GM12892 (cell line): ENCODE measurements at regions not wholly inside any gene's neighbourhood (a gene's known extent, or its start where the extent isn't known, plus 50 kb on each side); places are given as distances from the start of the nearest gene placed in this dataset.

Experiments used
- POLR2A ChIP-seq: IDR thresholded peaks from 2 replicates; pipeline ENCODE4 v1.6.1; 2011; ENCODE audit warnings: low read depth, low read length, control low read depth
- POLR2AphosphoS5 ChIP-seq: IDR thresholded peaks from 2 replicates; pipeline ENCODE4 v1.6.1; 2011; ENCODE audit warnings: low read depth, low read length, control low read depth
- TAF1 ChIP-seq: IDR thresholded peaks from 2 replicates; pipeline ENCODE4 v1.6.1; 2011; ENCODE audit warnings: low read depth, mild to moderate bottlenecking, control low read depth, low read length, borderline replicate concordance

- TF ChIP-seq POLR2A: no peak
- no peak for TF ChIP-seq POLR2AphosphoS5
- TF ChIP-seq TAF1: no peak
Observed at GRCh38 chr7:96579119-96579518, 130.5 kb downstream of the SEM1 start.
